NCI-H146 treated with DMSO at 0.1 percent for 48 hours (cell line): ENCODE measurements at regions not wholly inside any gene's neighbourhood (a gene's known extent, or its start where the extent isn't known, plus 50 kb on each side); places are given as distances from the start of the nearest gene placed in this dataset.

Source experiments
- DNase-seq: peaks from one replicate; lab custom pipeline; 2025; ENCODE audit not compliant: unreplicated experiment; lab: John Stamatoyannopoulos, UW

GRCh38 chr3:106582151-106582550 lies 713.3 kb upstream of the CBLB start:
- no peak for DNase-seq

- DNase-seq, result no peak
Measured at GRCh38 chr3:106587551-106587950, 718.7 kb upstream of the CBLB start.

- DNase-seq, result no peak
Measured at GRCh38 chr3:106588739-106589138, 719.9 kb upstream of the CBLB start.

GRCh38 chr3:106589311-106589942 lies 720.6 kb upstream of the CBLB start:
- no peak for DNase-seq

- DNase-seq, result no peak
Measured at GRCh38 chr3:106590216-106590615, 721.4 kb upstream of the CBLB start.

- no peak for DNase-seq
Measured at GRCh38 chr3:106593381-106593780, 724.6 kb upstream of the CBLB start.

GRCh38 chr3:106609666-106610301 lies 741.0 kb upstream of the CBLB start:
- DNase-seq, result peak; percentile 77

GRCh38 chr3:106610362-106610959 lies 741.6 kb upstream of the CBLB start:
- no peak for DNase-seq

- DNase-seq, result no peak
Measured at GRCh38 chr3:106611116-106611515, 742.3 kb upstream of the CBLB start.

GRCh38 chr3:106611841-106612240 lies 743.0 kb upstream of the CBLB start:
- DNase-seq, result no peak

GRCh38 chr3:106616556-106616955 lies 747.7 kb upstream of the CBLB start:
- DNase-seq, result no peak

- DNase-seq, result no peak
Measured at GRCh38 chr3:106617276-106617675, 748.5 kb upstream of the CBLB start.

- no peak for DNase-seq
Measured at GRCh38 chr3:106620646-106621045, 751.8 kb upstream of the CBLB start.

GRCh38 chr3:106624154-106624553 lies 753.1 kb upstream of the CCDC54 start:
- DNase-seq, result no peak

- no peak for DNase-seq
Measured at GRCh38 chr3:106628407-106628806, 748.8 kb upstream of the CCDC54 start.

- no peak for DNase-seq
Measured at GRCh38 chr3:106629215-106629832, 747.9 kb upstream of the CCDC54 start.

- DNase-seq, result no peak
Measured at GRCh38 chr3:106631373-106632108, 745.7 kb upstream of the CCDC54 start.

- DNase-seq, result no peak
Measured at GRCh38 chr3:106635271-106635670, 742.0 kb upstream of the CCDC54 start.

- DNase-seq, result no peak
Measured at GRCh38 chr3:106635826-106636225, 741.4 kb upstream of the CCDC54 start.

- no peak for DNase-seq
Measured at GRCh38 chr3:106640353-106640752, 736.9 kb upstream of the CCDC54 start.

- DNase-seq, result no peak
Measured at GRCh38 chr3:106642161-106642560, 735.1 kb upstream of the CCDC54 start.
